Esophagus squamous epithelium (tissue), 5 donors: ENCODE measurements at regions not wholly inside any gene's neighbourhood (a gene's known extent, or its start where the extent isn't known, plus 50 kb on each side); places are given as distances from the start of the nearest gene placed in this dataset.

Source experiments
- DNase-seq: peaks from one replicate; lab custom pipeline; 2025; lab: John Stamatoyannopoulos, UW
- H3K27ac ChIP-seq, 4 donors: fragments of 200-600 bp; sonication (generic); one replicate each; pipeline ENCODE4 v1.5.1; 2016 to 2019; ENCODE audit warnings: mild to moderate bottlenecking in 1 of 4
- H3K27me3 ChIP-seq, 4 donors: fragments of 200-600 bp; sonication (generic); 1 replicate in 3 of 4; 2 replicates in 1 of 4; pipeline versions ENCODE4 v1.5.1 to v1.6.0; 2017 to 2021; ENCODE audit warnings: antibody characterized with exemption in 1 of 4
- H3K36me3 ChIP-seq, 3 donors: fragments of 200-600 bp; sonication (generic); one replicate each; pipeline ENCODE4 v1.5.1; 2016 to 2019
- H3K4me1 ChIP-seq, 3 donors: fragments of 200-600 bp; sonication (generic); one replicate each; pipeline ENCODE4 v1.5.1; 2017 to 2019
- H3K4me3 ChIP-seq, 4 donors: fragments of 200-600 bp; sonication (generic); 1 replicate in 3 of 4; 2 replicates in 1 of 4; pipeline ENCODE4 v1.5.1; 2016 to 2019; ENCODE audit warnings: mild to moderate bottlenecking in 2 of 4, moderate library complexity in 1 of 4
- H3K9me3 ChIP-seq, 3 donors: fragments of 200-600 bp; sonication (generic); one replicate each; pipeline ENCODE4 v1.5.1; 2016 to 2019
- CTCF ChIP-seq, 6 experiments: fragments of 450-650 bp in 4 of 6; fragments of 200-600 bp in 2 of 6; sonication (generic) in 2 of 6; IDR thresholded peaks; one replicate each; pipeline ENCODE4 v1.5.1; 2016 to 2019; ENCODE audit warnings: antibody characterized with exemption in 6 of 6, mild to moderate bottlenecking in 4 of 6, moderate library complexity in 4 of 6
- POLR2A ChIP-seq, 4 donors: fragments of 450-650 bp; IDR thresholded peaks; one replicate each; pipeline ENCODE4 v1.6.1; 2017; ENCODE audit warnings: antibody characterized with exemption in 4 of 4, mild to moderate bottlenecking in 4 of 4, moderate library complexity in 3 of 4
- WGBS, 2 donors: methylation state at CpG; one replicate each; pipeline ENCODE4 v1.1.5; 2018; 5-methylcytosine and 5-hydroxymethylcytosine counted together
- intact Hi-C: fragments of 100-400 bp; cut with DNase I; formaldehyde crosslinking; loops from one replicate; pipeline ENCODE4 v1.15.0; 2022
- donor health status: DM: yes; HTN: yes; CAD: no.

DNA sequence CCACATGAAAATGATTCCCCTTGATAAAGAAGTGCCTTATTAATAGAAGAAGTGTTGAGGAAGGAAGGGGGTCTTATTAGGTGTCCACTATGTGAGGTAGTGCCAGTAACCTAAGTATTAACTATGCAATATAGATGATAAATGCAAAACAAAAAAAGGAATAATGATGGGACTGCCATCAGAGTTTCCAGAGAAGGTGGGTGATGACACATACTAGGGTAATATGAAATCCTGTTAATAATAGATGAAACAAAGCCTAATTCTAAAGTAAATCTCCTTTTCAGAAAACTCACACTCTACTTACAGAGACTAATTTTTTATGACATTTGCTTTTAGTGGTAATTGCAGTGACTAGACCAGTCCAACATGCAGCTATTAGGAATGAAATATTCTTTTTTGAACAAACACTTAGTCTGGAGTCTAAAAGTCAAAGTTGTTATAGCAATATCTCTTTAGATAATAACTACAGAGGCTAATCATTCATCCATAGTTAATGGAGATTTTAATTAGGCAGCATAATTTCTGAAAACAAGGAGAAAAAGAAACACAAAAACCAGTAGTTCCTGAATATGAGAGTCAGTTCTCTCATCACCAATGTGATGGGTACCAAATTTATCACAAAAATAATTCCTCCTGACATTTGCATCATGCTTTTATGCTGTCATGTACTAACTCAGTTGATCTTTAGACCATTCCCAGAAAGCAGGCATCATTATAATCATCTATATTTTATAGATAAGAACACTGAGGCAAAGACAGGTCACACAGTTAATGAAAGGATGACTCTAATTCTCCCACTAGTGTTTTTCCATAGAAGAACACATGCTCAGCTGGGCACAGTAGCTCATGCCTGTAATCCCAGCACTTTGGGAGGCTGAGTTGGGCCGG, 208.8 kb upstream of the ARG1 start:
- 86 to 90% methylated on average over 1 of the region's 1 CpG for WGBS, 2 donors
- no peaks in the 10 kb centered on the region for H3K36me3 ChIP-seq
- no peaks in the 10 kb centered on the region for H3K9me3 ChIP-seq
- intact Hi-C loops, result no loop called here
- H3K4me3 ChIP-seq, result no peak overlapping the region
- no peaks in the 10 kb centered on the region for H3K27me3 ChIP-seq
- peaks cover 0 to 13% (median 5%) of the 10 kb centered on the region in 3 donors for H3K4me1 ChIP-seq
- TF ChIP-seq POLR2A (IDR thresholded peaks at IDR 0.05) (no peak), CTCF (IDR thresholded peaks at IDR 0.05) (no peak)
- no peak overlapping the region for H3K27ac ChIP-seq
- DNase-seq, result no peak

DNA sequence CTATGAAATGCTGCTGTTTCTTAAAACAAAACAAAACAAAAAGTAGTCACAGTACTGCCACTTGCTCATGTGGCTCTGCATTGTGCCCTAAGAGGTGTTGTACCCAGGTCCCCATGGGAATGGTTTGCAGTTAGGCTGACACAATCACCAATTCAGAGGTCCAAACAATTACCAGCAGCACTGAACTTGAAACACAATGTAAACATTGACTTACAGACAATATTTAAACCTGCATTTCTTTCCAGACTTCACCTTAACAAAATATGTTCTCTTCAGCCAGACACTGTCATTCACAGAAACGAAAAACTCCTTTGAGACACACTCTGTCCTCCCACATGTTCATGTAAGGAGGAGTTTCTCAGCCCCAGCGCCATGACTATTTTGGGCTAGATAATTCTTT, 206.8 kb upstream of the ARG1 start:
- Histone ChIP-seq H3K4me1 (peaks cover 0 to 13% (median 5%) of the 10 kb centered on the region in 3 donors), H3K36me3 (no peaks in the 10 kb centered on the region), H3K4me3 (no peak overlapping the region), H3K27ac (no peak overlapping the region), H3K27me3 (no peaks in the 10 kb centered on the region), H3K9me3 (no peaks in the 10 kb centered on the region)
- no peak for DNase-seq
- TF ChIP-seq POLR2A (IDR thresholded peaks at IDR 0.05) (no peak), CTCF (IDR thresholded peaks at IDR 0.05) (no peak)
- intact Hi-C loops, result no loop called here
- 64 to 88% methylated on average over 2 of the region's 2 CpGs for WGBS, 2 donors

DNA sequence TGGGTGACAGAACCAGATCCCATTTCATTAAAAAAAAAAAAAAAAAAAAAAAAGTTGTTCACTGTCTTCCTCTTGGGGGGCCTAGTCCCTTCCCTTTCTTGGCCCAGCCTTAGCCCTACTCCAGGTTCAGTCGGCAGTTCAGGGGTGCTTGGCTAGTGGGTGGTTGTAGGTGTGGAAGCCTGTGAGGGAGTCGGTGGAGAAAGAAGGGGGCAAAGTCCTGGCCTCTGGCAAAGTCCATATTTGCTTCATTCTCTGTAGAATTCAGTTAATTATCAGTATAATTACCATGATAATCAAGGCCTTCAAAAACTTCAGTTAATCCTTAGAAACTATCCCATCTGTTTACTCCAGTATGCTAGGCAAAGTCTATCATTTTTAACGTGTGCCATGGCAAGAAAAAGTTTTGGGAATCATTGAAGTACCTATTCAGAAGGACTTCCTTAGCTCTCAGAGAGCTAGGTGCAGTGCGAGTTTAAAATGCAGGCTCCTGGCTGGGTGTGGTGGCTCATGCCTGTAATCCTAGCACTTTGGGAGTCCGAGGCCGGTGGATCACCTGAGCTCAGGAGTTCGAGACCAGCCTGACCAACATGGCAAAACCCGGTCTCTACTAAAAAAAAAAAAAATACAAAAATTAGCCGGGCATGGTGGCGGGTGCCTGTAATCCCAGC, 205.7 kb upstream of the ARG1 start:
- DNase-seq, result no peak
- no peak overlapping the region for H3K27ac ChIP-seq
- H3K4me1 ChIP-seq, result peaks cover 0 to 13% (median 5%) of the 10 kb centered on the region in 3 donors
- H3K9me3 ChIP-seq, result no peaks in the 10 kb centered on the region
- H3K36me3 ChIP-seq, result no peaks in the 10 kb centered on the region
- intact Hi-C loops, result no loop called here
- no peak for TF ChIP-seq CTCF (IDR thresholded peaks at IDR 0.05)
- no peaks in the 10 kb centered on the region for H3K27me3 ChIP-seq
- H3K4me3 ChIP-seq, result no peak overlapping the region
- 86 to 88% methylated on average over 7 of the region's 10 CpGs for WGBS, 2 donors

- H3K27me3 ChIP-seq, result no peaks in the 10 kb centered on the region
- intact Hi-C loops, result no loop called here
- no peak for DNase-seq
- no peak overlapping the region for H3K4me3 ChIP-seq
- H3K36me3 ChIP-seq, result no peaks in the 10 kb centered on the region
- no peak overlapping the region for H3K27ac ChIP-seq
- TF ChIP-seq CTCF (IDR thresholded peaks at IDR 0.05), result no peak
- TF ChIP-seq POLR2A (IDR thresholded peaks at IDR 0.05), result no peak
- 20 to 44% methylated on average over 2 to 5 of the region's 6 CpGs for WGBS, 2 donors
- peaks cover 0 to 13% (median 5%) of the 10 kb centered on the region in 3 donors for H3K4me1 ChIP-seq
- no peaks in the 10 kb centered on the region for H3K9me3 ChIP-seq
These were observed 204.7 kb upstream of the ARG1 start for GRCh38 chr6:131368198-131368911.
